GM18519 (cell line): ENCODE measurements at regions not wholly inside any gene's neighbourhood (a gene's known extent, or its start where the extent isn't known, plus 50 kb on each side); places are given as distances from the start of the nearest gene placed in this dataset.

Experiments
- ATAC-seq: cut with Tn5 transposase; IDR thresholded peaks from one replicate; pipeline ENCODE4 v1.9.1; 2021; ENCODE audit warnings: mild to moderate bottlenecking, moderate library complexity; ENCODE audit not compliant: unreplicated experiment, low FRiP score

- peak; percentile 57 for ATAC-seq
These were observed 245.1 kb downstream of the FOXA2 start for GRCh38 chr20:22339091-22339881.

- ATAC-seq = no peak
These were observed 246.1 kb downstream of the FOXA2 start for GRCh38 chr20:22338140-22338708.

GRCh38 chr20:22335210-22335609 lies 249.2 kb downstream of the FOXA2 start:
- ATAC-seq = no peak

DNA sequence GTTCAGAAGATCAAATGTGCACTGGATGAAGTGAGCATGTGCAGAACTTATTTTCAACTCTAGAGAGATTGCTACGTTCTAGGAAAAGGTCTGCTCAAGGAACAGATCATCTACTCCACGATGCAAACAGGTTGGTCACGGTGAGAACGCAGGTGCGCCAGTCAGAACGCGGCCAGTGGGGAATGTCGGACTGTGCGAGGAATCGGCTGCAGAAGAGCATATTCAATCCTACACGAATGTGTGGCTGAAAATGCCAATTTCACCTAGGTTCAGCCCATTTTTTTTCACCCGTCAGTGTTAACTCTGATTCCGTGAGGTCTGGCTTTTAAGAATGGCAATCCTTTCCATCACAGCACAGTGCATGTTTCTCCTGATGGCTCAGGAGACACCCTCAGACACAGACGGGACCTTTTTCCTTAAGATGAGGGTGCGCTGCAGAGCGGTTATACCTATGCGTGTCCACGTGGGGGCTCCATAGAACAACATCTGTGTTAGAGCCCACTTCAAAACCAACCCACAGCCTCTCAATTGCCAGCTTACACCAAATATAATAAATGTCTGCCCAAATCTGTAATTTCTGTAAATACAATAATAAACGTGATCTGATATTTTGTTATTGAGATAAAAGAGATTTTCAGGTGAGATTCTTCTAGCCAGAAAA lies 250.4 kb downstream of the FOXA2 start:
- peak; percentile 65 for ATAC-seq

DNA sequence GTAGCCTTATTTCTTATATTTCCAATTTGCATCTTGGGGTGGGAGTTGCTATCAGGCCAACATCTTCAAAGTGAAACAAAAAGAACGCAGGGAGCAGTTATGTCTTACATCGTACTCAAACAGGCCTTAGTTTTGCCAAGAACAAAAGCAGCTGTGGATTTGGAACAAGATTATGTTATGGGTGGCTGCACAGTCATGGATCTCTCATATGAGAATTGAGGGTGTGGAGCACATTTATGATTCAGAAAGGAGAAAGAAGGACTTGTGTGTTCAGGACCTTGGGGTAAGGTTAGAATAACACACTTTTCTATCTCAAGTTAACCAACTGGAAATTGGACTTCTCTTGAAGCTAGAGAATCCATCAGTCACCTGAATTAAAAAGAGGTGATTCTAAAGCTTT lies 259.9 kb downstream of the FOXA2 start:
- no peak for ATAC-seq

DNA sequence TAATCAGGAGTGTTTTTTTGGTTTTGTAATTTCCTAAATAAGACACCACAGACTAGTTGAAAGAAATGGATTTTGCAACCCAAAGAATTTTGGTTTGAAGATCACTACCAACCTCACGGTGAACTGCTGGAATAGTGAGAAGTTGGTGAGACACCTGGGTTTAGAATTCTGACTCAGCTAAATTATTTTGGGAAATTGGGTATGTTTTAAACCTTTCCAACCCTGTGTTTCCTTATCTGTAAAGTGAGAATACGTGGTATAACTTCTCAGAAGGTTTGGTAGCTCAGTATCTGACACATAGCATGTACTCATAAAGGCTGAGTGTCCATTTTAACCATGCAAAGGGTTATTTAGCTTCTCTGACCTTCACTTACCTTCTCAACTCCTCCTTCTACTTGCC lies 261.9 kb downstream of the FOXA2 start:
- no peak for ATAC-seq

GRCh38 chr20:22321191-22321590 lies 263.2 kb downstream of the FOXA2 start:
- no peak for ATAC-seq

GRCh38 chr20:22320245-22320915 lies 264.0 kb downstream of the FOXA2 start:
- no peak for ATAC-seq

DNA sequence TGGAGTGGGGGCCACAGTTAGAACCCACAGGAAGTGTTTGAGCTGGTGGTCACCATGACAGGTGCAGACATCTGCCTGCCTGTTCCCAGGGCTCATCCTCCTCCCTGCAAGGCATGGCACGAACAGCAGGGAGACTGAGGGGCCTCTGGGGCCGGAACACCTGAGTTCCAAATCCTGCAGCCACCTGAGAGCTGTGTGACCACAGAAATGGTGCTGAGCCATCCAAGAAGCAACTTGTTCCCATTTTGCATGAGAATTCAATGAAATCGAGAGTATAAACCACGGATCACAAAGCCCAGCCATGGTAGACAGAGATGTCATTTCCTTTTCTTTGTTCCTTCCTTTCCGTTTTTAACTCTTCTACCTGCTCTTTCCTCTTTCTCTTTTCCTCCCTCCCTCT lies 268.6 kb downstream of the FOXA2 start:
- no peak for ATAC-seq

GRCh38 chr20:22315073-22315472 lies 269.3 kb downstream of the FOXA2 start:
- no peak for ATAC-seq

DNA sequence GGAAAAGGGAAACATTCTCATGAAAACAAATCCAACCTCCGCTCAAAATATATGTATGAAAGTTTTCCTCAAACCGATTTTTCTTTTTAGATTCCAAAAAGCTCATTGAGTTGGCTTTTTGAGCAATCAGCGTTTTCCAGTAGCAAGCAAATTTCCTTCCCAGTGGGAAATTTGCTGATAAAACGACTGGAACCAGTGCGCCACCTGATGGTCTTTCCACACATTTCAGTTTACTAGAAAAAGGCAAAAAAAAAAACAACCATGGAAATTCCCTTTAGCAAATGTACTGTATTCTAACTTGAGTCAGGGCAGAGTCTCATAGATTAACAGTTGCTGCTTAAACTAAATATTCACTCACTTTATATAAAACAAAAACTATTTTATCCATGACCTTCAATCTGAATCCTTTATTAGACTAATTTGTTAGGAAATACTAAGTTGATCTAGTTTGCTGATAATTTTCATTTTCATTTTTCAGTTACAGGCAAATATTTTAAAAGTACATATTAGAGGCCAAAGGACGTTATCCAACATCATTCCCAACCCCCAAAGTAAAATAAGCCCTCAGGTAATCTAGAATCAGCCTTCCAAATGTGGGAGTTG lies 271.5 kb downstream of the FOXA2 start:
- ATAC-seq = no peak

DNA sequence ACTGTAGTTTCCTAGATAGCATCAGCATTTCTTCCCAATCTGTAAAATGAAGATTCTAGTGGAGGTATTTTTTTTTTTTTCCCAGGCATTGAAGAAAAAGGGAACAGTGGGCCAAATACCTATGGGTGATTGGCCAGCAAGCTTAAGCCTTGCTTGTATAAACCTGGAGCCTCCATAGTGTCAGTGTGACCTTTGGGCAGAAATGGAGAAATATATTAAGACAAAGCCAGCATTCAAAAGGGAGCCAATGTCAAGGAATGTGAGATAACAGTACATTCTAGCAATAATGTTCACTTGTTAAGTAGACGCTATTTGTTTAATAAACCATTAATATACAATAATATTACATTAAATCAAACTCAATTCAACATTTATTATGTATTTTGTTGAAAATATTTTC lies 275.4 kb downstream of the FOXA2 start:
- no peak for ATAC-seq

- ATAC-seq = no peak
These were observed 277.0 kb downstream of the FOXA2 start for GRCh38 chr20:22307409-22307808.

GRCh38 chr20:22305381-22305780 lies 279.0 kb downstream of the FOXA2 start:
- ATAC-seq = no peak

GRCh38 chr20:22303523-22303922 lies 280.8 kb downstream of the FOXA2 start:
- no peak for ATAC-seq

DNA sequence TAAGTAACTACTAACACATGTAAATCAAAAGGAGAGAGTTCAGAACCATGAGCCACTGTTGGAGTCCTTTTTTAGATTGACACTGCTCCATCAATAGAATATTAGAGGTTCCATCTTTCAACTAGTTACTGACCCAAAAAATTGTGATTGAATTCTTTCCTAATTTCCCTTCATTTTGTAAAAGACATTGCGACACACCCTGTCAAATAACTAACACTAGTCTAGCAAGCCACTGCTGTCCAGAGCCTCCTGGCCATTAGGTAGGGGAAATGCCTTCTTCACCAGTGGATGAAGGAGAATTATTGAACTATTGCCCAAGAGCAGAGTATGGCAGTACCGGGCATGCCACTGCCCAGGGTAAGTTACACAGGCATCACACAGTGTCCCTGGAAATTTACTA lies 282.3 kb downstream of the FOXA2 start:
- ATAC-seq = no peak

DNA sequence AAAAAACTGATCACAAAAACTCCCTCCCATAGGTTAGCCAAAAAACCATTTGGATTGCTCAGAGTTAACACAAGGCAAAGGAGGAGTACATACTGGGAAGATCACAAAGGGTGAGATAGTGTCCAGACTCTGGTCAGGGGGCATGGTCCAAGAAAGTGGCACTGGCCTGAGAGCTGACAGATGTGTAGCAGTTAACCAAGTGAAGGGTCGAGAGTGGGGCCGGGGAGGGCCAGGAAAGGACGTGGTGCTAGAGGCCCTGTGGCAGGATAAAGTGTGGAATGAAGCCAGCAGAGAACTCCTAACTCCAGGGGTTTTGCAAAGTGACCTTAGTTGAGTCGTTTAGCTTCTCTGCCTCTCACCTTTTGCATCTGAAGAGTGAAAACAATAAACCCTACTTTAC lies 290.5 kb downstream of the FOXA2 start:
- no peak for ATAC-seq

DNA sequence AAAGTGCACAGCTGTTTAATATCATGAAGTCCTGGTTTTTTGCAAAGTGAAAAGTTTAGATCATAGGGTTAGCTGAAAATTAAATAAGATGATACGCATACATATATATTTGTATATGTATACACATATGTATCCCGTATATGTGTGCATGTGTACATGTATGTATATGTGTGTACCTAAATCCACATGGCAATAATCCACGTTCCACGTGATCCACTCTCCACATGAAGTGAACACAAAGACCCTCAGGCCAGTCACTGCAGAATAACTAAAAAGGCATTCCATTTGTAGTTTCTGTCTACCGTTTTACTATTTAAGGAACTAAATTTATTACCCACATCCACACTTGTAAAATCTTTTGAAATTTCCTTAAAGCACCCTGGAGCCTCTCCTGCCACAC lies 294.9 kb downstream of the FOXA2 start:
- ATAC-seq = no peak

GRCh38 chr20:22288957-22289356 lies 295.4 kb downstream of the FOXA2 start:
- no peak for ATAC-seq

DNA sequence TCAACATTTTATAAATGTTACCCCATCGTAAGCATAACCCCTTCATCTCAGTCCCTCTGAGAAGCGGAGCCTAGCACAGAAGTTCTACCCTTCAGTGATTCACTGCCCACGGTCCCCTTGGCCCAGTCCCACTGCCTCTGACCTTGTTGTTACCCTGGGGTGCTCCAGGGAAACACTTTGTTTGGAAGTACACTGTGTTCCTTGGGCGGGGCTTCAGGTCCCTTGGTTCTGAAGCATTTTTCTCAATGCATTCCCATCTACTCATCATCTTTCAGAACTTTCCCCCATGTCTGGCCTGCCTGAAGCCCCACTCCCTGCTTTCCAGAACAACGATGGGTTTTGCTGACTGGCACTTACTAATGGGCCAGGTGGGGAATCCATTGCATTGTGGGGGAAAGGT lies 296.2 kb downstream of the FOXA2 start:
- no peak for ATAC-seq

DNA sequence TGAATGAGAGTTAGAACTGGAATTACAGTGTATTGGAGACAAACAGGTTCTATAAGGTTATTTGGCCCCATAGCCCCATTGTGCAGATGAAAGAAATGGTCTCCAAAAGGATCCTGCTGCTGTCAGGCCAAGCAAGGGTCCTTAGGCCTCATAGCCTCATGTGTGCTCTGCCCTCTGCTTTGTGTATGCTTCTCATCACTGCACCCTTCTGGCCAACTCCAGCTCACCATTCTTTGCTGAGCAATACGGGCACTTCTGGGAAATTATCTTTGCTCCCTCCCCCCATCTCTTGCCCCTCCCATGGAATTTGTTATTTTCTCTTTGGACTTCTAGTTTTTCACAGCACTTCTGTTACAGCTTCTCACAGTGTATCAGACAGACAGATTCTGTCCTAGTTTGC lies 298.8 kb downstream of the FOXA2 start:
- ATAC-seq = no peak
